ENCODE measurements at regions not wholly inside any gene's neighbourhood (a gene's known extent, or its start where the extent isn't known, plus 50 kb on each side); places are given as distances from the start of the nearest gene placed in this dataset.

GRCh38 chr3:74413547-74414241, 200.8 kb downstream of the CNTN3 start:
- DNase-seq, result no peak

GRCh38 chr3:74410276-74410941, 204.1 kb downstream of the CNTN3 start:
- DNase-seq, result peak; percentile 76 to 95

GRCh38 chr3:74409066-74409465, 205.4 kb downstream of the CNTN3 start:
- no peak for DNase-seq

- no peak for DNase-seq
Observed at GRCh38 chr3:74403307-74403706, 211.2 kb downstream of the CNTN3 start.

- DNase-seq, result no peak
Observed at GRCh38 chr3:74402821-74403220, 211.6 kb downstream of the CNTN3 start.

- no peak for DNase-seq
Observed at GRCh38 chr3:74393426-74393825, 221.0 kb downstream of the CNTN3 start.

- DNase-seq, result peak; percentile 39 to 87
Observed at GRCh38 chr3:74390121-74390877, 224.2 kb downstream of the CNTN3 start.

GRCh38 chr3:74387111-74387735, 227.2 kb downstream of the CNTN3 start:
- no peak for DNase-seq

- no peak for DNase-seq
Observed at GRCh38 chr3:74384159-74384558, 230.3 kb downstream of the CNTN3 start.

GRCh38 chr3:74377669-74378068, 236.8 kb downstream of the CNTN3 start:
- DNase-seq, result no peak

GRCh38 chr3:74376323-74376722, 238.1 kb downstream of the CNTN3 start:
- peak in 1 of 2 experiments; percentile 10 for DNase-seq

- no peak for DNase-seq
Observed at GRCh38 chr3:74375653-74376052, 238.8 kb downstream of the CNTN3 start.

- DNase-seq, result no peak
Observed at GRCh38 chr3:74372743-74373142, 241.7 kb downstream of the CNTN3 start.

GRCh38 chr3:74370342-74370741, 244.1 kb downstream of the CNTN3 start:
- no peak for DNase-seq

GRCh38 chr3:74366331-74366730, 248.1 kb downstream of the CNTN3 start:
- no peak for DNase-seq

- DNase-seq, result no peak
Observed at GRCh38 chr3:74363346-74363745, 251.1 kb downstream of the CNTN3 start.

- no peak for DNase-seq
Observed at GRCh38 chr3:74360406-74360805, 254.1 kb downstream of the CNTN3 start.

GRCh38 chr3:74357881-74358280, 256.6 kb downstream of the CNTN3 start:
- no peak for DNase-seq

- DNase-seq, result peak in 1 of 2 experiments; percentile 2
Observed at GRCh38 chr3:74353039-74353438, 261.4 kb downstream of the CNTN3 start.

GRCh38 chr3:74352166-74352565, 262.3 kb downstream of the CNTN3 start:
- no peak for DNase-seq

- DNase-seq, result no peak
Observed at GRCh38 chr3:74351213-74351612, 263.2 kb downstream of the CNTN3 start.

- no peak for DNase-seq
Observed at GRCh38 chr3:74349015-74349414, 265.4 kb downstream of the CNTN3 start.

- DNase-seq, result no peak
Observed at GRCh38 chr3:74347563-74348268, 266.7 kb downstream of the CNTN3 start.

Measured in NCI-H524 (cell line).